Activated CD8-positive, alpha-beta memory T cell treated with anti-CD3 and anti-CD28 coated beads, Interleukin-2, amount 10 ng/mL, durations not matched to agents 7 days and 5 days (primary cell): ENCODE measurements at regions not wholly inside any gene's neighbourhood (a gene's known extent, or its start where the extent isn't known, plus 50 kb on each side); places are given as distances from the start of the nearest gene placed in this dataset.
A peak's percentile ranks its signal among the peaks of the same experiment; 100 is the strongest.
"Not testable (repeated sequence)": the region's sequence is repeated elsewhere in the genome, so short reads cannot be mapped to it uniquely, and the experiment has no call there.

Experiments
- ATAC-seq: fragments of 150-1000 bp; cut with Tn5 transposase; one replicate; pipeline ENCODE4 v1.10.0; 2021; ENCODE audit warnings: moderate library complexity
- CTCF ChIA-PET: fragments of 350-600 bp; sonication (Branson Sonifier 250); formaldehyde crosslinking; loops from one replicate; lab custom pipeline; 2021; ENCODE audit warnings: antibody characterized with exemption; lab: Charles Lee
- DNase-seq: peaks from one replicate; pipeline ENCODE4 v3.0.0-alpha.2; 2020
- H3K27ac Mint-ChIP-seq: one replicate; pipeline ENCODE4 v1.8.0; 2021; ENCODE audit warnings: mild to moderate bottlenecking, mixed read lengths
- H3K27me3 Mint-ChIP-seq: one replicate; pipeline ENCODE4 v1.8.0; 2021; ENCODE audit warnings: mixed read lengths
- H3K36me3 Mint-ChIP-seq: one replicate; pipeline ENCODE4 v1.8.0; 2021; ENCODE audit warnings: mild to moderate bottlenecking, mixed read lengths
- H3K4me1 Mint-ChIP-seq: one replicate; pipeline ENCODE4 v1.8.0; 2021; ENCODE audit warnings: mixed read lengths
- H3K4me3 Mint-ChIP-seq: one replicate; pipeline ENCODE4 v1.8.0; 2021; ENCODE audit warnings: mild to moderate bottlenecking, moderate library complexity, mixed read lengths
- H3K9me3 Mint-ChIP-seq: one replicate; pipeline ENCODE4 v1.8.0; 2022; ENCODE audit warnings: low read depth, mixed read lengths

GRCh38 chr17:77635785-77636184 is 322.7 kb upstream of the TNRC6C start:
- not testable (repeated sequence) for H3K36me3 Mint-ChIP-seq, DNase-seq, H3K4me3 Mint-ChIP-seq, H3K9me3 Mint-ChIP-seq, H3K4me1 Mint-ChIP-seq, H3K27ac Mint-ChIP-seq, ATAC-seq
- H3K27me3 Mint-ChIP-seq: peaks cover 11% of the 10 kb centered on the region
- CTCF ChIA-PET: interaction anchor here (1.2 to 1.6 kb wide), 3 partner anchors 9 to 14 kb away, joined by 3 to 5 read pairs (median 4); no protein-coding TSS in a partner anchor

- Mint-ChIP-seq H3K4me1 (peaks cover 9% of the 10 kb centered on the region), H3K9me3 (no peaks in the 10 kb centered on the region), H3K4me3 (no peak overlapping the region), H3K36me3 (no peaks in the 10 kb centered on the region), H3K27me3 (peaks cover 9% of the 10 kb centered on the region), H3K27ac (no peak overlapping the region)
- ATAC-seq (no peak), DNase-seq (no peak)
- CTCF ChIA-PET: interaction anchor here (1.2 to 1.6 kb wide), 3 partner anchors 8 to 12 kb away, joined by 3 to 5 read pairs (median 4); no protein-coding TSS in a partner anchor
Observed at GRCh38 chr17:77636835-77637817, 321.4 kb upstream of the TNRC6C start.

- CTCF ChIA-PET: no interaction called here
- no peak overlapping the region for H3K27ac Mint-ChIP-seq
- no peak for ATAC-seq
- no peak for DNase-seq
- H3K36me3 Mint-ChIP-seq: no peaks in the 10 kb centered on the region
- peaks cover 9% of the 10 kb centered on the region for H3K4me1 Mint-ChIP-seq
- H3K4me3 Mint-ChIP-seq: no peak overlapping the region
- H3K27me3 Mint-ChIP-seq: peaks cover 9% of the 10 kb centered on the region
- no peaks in the 10 kb centered on the region for H3K9me3 Mint-ChIP-seq
Observed at GRCh38 chr17:77637818-77638575, 320.5 kb upstream of the TNRC6C start.

GRCh38 chr17:77640252-77640651 is 318.3 kb upstream of the TNRC6C start:
- ATAC-seq (no peak), DNase-seq (no peak)
- Mint-ChIP-seq H3K27me3 (peaks cover 9% of the 10 kb centered on the region), H3K4me3 (no peak overlapping the region), H3K4me1 (peaks cover 10% of the 10 kb centered on the region), H3K36me3 (no peaks in the 10 kb centered on the region), H3K27ac (no peak overlapping the region), H3K9me3 (no peaks in the 10 kb centered on the region)
- CTCF ChIA-PET: interaction anchor here (0.6 to 0.9 kb wide), 2 partner anchors 27 to 70 kb away, joined by 3 to 4 read pairs; no protein-coding TSS in a partner anchor

GRCh38 chr17:77640916-77641605 is 317.4 kb upstream of the TNRC6C start:
- no peak overlapping the region for H3K27ac Mint-ChIP-seq
- no peak overlapping the region for H3K4me3 Mint-ChIP-seq
- H3K4me1 Mint-ChIP-seq: peaks cover 17% of the 10 kb centered on the region
- DNase-seq (no peak), ATAC-seq (no peak)
- H3K9me3 Mint-ChIP-seq: no peaks in the 10 kb centered on the region
- peaks cover 9% of the 10 kb centered on the region for H3K27me3 Mint-ChIP-seq
- CTCF ChIA-PET: interaction anchor here (0.6 kb wide), 1 partner anchor 70 kb away, joined by 4 read pairs; no protein-coding TSS in a partner anchor
- no peaks in the 10 kb centered on the region for H3K36me3 Mint-ChIP-seq

- ATAC-seq (no peak), DNase-seq (no peak)
- no peaks in the 10 kb centered on the region for H3K36me3 Mint-ChIP-seq
- no peak overlapping the region for H3K27ac Mint-ChIP-seq
- CTCF ChIA-PET: interaction anchor here (0.7 to 1.5 kb wide), 2 partner anchors 26 to 99 kb away, joined by 3 to 5 read pairs; no protein-coding TSS in a partner anchor
- no peak overlapping the region for H3K4me3 Mint-ChIP-seq
- H3K4me1 Mint-ChIP-seq: peaks cover 21% of the 10 kb centered on the region
- H3K9me3 Mint-ChIP-seq: no peaks in the 10 kb centered on the region
- H3K27me3 Mint-ChIP-seq: peaks cover 9% of the 10 kb centered on the region
Observed at GRCh38 chr17:77641718-77642117, 316.8 kb upstream of the TNRC6C start.

GRCh38 chr17:77644181-77645071 is 314.1 kb upstream of the TNRC6C start:
- Mint-ChIP-seq H3K27me3 (peaks cover 6% of the 10 kb centered on the region), H3K4me3 (no peak overlapping the region), H3K36me3 (peaks cover 3% of the 10 kb centered on the region), H3K4me1 (peaks cover 25% of the 10 kb centered on the region), H3K9me3 (no peaks in the 10 kb centered on the region), H3K27ac (peak overlapping the region; percentile 92)
- CTCF ChIA-PET: interaction anchor here (0.8 to 2.6 kb wide), 18 partner anchors 8 to 375 kb away, joined by 3 to 13 read pairs (median 4); no protein-coding TSS in a partner anchor
- ATAC-seq (peak; percentile 4), DNase-seq (peak; percentile 37)

GRCh38 chr17:77645072-77646045 is 313.1 kb upstream of the TNRC6C start:
- H3K27ac Mint-ChIP-seq: peak overlapping the region; percentile 92
- CTCF ChIA-PET: interaction anchor here (0.7 to 2.6 kb wide), 22 partner anchors 9 to 374 kb away, joined by 3 to 13 read pairs (median 4); no protein-coding TSS in a partner anchor
- H3K4me3 Mint-ChIP-seq: peak overlapping the region; percentile 64
- H3K36me3 Mint-ChIP-seq: peaks cover 3% of the 10 kb centered on the region
- H3K9me3 Mint-ChIP-seq: no peaks in the 10 kb centered on the region
- H3K4me1 Mint-ChIP-seq: peaks cover 34% of the 10 kb centered on the region
- ATAC-seq (peak; percentile 81), DNase-seq (peak; percentile 85)
- peaks cover 3% of the 10 kb centered on the region for H3K27me3 Mint-ChIP-seq

- peak overlapping the region; percentile 92 for H3K27ac Mint-ChIP-seq
- H3K36me3 Mint-ChIP-seq: peaks cover 3% of the 10 kb centered on the region
- H3K4me1 Mint-ChIP-seq: peaks cover 34% of the 10 kb centered on the region
- no peak for ATAC-seq
- no peak for DNase-seq
- no peaks in the 10 kb centered on the region for H3K9me3 Mint-ChIP-seq
- CTCF ChIA-PET: interaction anchor here (1.0 to 2.6 kb wide), 7 partner anchors 19 to 373 kb away, joined by 3 to 13 read pairs (median 9); no protein-coding TSS in a partner anchor
- H3K4me3 Mint-ChIP-seq: peak overlapping the region; percentile 44
- H3K27me3 Mint-ChIP-seq: no peaks in the 10 kb centered on the region
Observed at GRCh38 chr17:77646046-77646430, 312.5 kb upstream of the TNRC6C start.

GRCh38 chr17:77647531-77647930 is 311.0 kb upstream of the TNRC6C start:
- H3K36me3 Mint-ChIP-seq: peaks cover 3% of the 10 kb centered on the region
- H3K4me1 Mint-ChIP-seq: peaks cover 34% of the 10 kb centered on the region
- DNase-seq (peak; percentile 29), ATAC-seq (no peak)
- no peaks in the 10 kb centered on the region for H3K9me3 Mint-ChIP-seq
- H3K27me3 Mint-ChIP-seq: no peaks in the 10 kb centered on the region
- no peak overlapping the region for H3K27ac Mint-ChIP-seq
- CTCF ChIA-PET: interaction anchor here (1.1 to 1.7 kb wide), 2 partner anchors 11 to 105 kb away, joined by 3 to 6 read pairs; no protein-coding TSS in a partner anchor
- H3K4me3 Mint-ChIP-seq: no peak overlapping the region

GRCh38 chr17:77649717-77650211 is 308.7 kb upstream of the TNRC6C start:
- no peaks in the 10 kb centered on the region for H3K9me3 Mint-ChIP-seq
- no peak overlapping the region for H3K4me3 Mint-ChIP-seq
- CTCF ChIA-PET: interaction anchor here (1.4 to 1.6 kb wide), 2 partner anchors 14 to 220 kb away, joined by 4 read pairs; no protein-coding TSS in a partner anchor
- peak; percentile 45 for DNase-seq
- ATAC-seq: no peak
- peaks cover 29% of the 10 kb centered on the region for H3K4me1 Mint-ChIP-seq
- H3K36me3 Mint-ChIP-seq: peaks cover 3% of the 10 kb centered on the region
- H3K27ac Mint-ChIP-seq: peak overlapping the region; percentile 5
- no peaks in the 10 kb centered on the region for H3K27me3 Mint-ChIP-seq
